22Rv1 (cell line): ENCODE measurements at regions not wholly inside any gene's neighbourhood (a gene's known extent, or its start where the extent isn't known, plus 50 kb on each side); places are given as distances from the start of the nearest gene placed in this dataset.

Experiments
- CTCF ChIP-seq: fragments of 450-650 bp; IDR thresholded peaks from 2 replicates; pipeline ENCODE4 v1.5.1; 2017; ENCODE audit warnings: mild to moderate bottlenecking
- ZFX ChIP-seq: fragments of 450-650 bp; IDR thresholded peaks from 2 replicates; pipeline ENCODE4 v1.6.1; 2017; ENCODE audit warnings: antibody characterized with exemption, borderline replicate concordance

GRCh38 chr12:115760231-115760630, 517.3 kb downstream of the MED13L start:
- TF ChIP-seq CTCF (no peak), ZFX (no peak)
